T1000 (cell line): ENCODE measurements at regions not wholly inside any gene's neighbourhood (a gene's known extent, or its start where the extent isn't known, plus 50 kb on each side); places are given as distances from the start of the nearest gene placed in this dataset.

ENCODE experiments used
- DNase-seq: peaks from one replicate; lab custom pipeline; 2025; ENCODE audit warnings: mixed read lengths; lab: John Stamatoyannopoulos, UW

GRCh38 chr16:6576606-6577005 is 756.0 kb upstream of the RBFOX1 start:
- DNase-seq: no peak

DNA sequence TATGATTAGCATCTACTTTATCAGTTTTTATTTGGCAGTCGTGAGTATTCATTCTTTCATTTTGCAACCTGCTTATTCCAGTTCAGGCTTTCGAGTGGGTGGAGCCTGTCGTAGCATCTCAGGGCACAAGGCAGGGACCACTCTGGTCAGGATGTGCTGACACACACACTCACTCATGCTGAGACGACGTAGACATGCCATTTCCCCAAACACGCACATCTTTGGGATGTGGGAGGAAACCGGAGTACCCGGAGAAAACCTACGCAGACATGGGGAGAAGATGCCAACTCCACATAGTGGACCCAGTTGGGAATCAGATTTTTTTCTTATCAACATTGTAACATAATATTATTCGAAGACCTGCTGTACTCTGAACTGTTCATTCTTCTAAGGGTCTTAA is 756.5 kb upstream of the RBFOX1 start:
- no peak for DNase-seq

DNA sequence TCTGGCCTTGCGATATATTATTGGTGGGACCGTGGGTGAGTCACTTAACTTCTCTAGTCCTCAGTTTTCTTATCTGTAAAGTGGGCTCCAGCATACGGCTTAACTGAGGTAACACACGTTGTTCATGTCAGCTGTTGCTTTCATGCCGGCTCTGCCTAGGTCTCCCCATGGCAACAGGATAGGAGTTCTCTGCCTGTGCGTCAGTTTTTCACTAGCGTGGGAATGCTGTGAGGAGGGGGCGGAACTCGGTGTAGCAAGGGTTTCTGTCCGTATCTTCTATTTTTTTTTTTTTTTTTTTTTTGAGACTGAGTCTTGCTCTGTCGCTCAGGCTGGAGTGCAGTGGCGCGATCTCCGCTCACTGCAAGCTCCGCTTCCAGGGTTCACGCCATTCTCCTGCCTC is 758.5 kb upstream of the RBFOX1 start:
- no peak for DNase-seq

- no peak for DNase-seq
These were observed 759.1 kb upstream of the RBFOX1 start for GRCh38 chr16:6573577-6573976.

DNA sequence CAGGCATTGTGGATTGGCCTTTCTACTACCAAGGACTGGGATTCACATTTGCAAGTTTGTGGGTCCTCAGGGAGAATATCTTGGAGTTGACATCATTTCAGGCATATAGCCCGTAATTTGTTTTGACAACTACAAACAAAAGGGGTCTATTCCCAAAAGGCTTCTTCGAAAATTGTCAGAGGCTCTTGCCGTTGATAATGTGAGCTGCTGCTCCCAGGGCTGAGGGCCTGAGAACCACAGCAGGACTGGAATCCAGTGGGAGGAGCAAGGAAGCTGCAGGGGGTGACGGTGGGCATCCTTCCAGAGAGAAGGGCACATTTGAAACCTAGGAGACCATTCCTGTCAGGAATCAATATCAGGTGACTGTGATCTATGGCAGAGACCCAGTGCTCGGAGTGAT is 761.6 kb upstream of the RBFOX1 start:
- no peak for DNase-seq

GRCh38 chr16:6570530-6570929 is 762.1 kb upstream of the RBFOX1 start:
- DNase-seq: no peak

- no peak for DNase-seq
These were observed 769.7 kb upstream of the RBFOX1 start for GRCh38 chr16:6562986-6563385.

DNA sequence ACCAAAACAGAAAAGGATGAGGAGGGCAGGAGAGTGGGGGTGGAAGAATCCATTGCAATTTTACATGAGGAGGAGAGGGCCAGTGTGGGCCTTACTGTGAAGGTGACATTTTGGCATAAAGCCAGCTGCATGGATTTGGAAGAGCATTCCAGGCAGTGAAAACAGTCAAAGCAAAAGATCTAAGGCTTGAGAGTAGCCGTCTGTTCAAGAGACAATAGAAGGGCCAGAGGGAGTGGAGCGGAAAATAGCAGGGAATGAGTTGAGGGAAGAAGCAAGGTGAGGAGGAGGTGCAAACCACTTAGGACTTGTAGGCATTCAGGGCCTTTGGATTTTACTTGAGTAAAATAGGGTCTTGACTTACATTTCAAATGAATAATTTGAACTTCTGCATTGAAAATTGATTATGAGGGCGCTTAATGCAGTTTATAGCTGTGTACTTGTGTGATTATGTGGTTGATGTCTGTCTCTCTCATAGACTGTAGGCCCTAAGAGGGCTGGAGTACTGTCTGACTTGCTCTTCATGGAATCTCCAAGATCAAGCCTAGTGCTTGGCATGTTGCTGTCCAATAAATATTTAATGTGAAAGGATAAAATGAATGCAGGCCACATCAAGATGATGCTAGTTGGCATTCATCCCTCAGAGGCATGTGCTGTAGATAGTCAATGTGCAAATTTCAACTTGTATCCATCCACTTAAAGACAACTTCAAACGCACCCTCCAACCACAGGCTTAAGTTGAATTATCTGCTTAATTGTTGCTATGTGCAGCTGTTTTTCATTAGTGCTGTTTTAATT is 772.1 kb upstream of the RBFOX1 start:
- no peak for DNase-seq

DNA sequence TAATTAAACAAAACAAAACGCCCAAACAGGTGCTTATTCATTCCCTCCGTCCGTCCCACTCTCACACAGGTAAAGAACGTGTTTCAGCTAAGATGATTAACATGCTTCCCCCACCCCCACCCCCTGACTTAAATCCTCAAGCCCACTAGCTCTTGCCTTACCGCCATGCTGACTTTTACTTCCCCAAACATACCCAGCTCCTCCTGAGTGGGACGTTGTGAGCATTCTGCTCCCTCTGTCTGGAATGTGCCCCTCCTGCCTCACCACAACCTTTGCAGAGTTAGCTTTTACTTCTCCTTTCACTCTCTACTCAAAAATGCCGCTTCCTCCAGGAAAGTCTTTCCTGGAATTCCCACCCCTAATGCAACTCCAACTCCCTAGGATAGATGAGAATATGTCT is 774.0 kb upstream of the RBFOX1 start:
- DNase-seq: no peak

DNA sequence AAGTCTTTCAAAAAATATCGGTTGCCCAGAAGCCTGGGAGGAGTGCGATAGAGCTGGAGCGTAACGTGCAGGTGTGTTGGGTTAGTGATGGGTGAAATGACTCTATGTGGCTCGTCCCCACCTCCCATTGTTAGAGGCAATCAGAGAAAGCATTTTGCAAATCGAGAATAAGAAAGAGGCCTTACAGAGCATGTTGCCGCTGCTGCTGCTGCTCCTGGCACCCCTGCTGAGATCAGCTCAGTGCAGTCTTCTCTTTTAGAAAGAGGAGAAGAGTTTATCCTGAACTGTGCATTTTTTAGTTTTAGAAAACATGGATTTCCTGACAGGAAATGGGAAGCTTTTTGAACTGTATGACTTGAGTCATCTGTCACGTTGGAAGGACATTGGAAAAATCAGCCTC is 774.5 kb upstream of the RBFOX1 start:
- DNase-seq: no peak

DNA sequence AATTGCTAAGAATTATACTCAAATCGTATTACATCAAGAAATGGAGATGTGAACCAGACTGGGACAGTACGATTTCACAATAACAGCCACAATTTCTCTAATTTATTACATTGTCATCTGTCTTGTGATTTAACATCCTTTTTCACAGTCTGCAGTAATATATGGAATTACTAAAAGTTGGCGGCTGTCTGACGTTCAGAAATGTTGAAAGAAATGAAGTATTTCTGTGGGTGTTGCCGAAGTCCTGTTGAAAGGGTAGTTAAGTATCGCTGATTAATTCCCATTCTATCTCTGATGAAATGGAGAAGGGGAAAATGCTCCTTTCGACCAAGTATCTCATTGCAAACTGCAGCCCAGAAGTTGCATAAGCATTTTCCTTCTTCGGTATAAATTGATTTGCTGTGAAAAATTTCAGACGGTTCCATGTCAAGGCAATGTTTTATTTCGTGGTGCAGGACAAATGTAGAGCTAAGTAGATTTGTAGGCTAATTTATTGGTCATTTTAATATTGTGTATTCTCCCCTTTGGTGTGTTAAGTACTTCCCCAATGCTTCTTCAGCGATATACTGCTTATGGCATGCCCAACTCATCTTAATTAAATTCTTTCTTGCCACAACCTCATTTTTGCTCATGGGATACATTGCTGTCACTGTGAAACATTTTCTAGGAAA is 775.2 kb upstream of the RBFOX1 start:
- no peak for DNase-seq

DNA sequence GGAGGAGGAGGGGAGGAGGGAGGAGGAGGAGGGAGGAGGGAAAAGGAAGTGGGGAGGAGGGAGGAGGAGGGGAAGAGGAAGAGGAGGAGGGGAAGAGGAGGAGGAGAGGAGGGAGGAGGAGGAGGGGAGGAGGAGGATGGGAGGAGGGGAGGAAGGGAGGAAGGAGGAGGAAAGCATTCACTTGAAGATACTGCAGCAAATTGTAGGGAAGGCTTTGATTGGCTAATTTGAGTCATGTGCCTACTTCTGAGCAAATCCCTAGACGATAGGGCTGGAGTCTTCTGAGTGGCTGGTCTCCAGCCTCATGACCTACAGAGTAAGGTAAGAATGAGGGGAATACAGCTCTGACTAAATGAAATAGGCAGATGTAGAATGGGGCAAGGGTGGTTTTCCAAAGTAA is 783.2 kb upstream of the RBFOX1 start:
- no peak for DNase-seq

- no peak for DNase-seq
These were observed 784.1 kb upstream of the RBFOX1 start for GRCh38 chr16:6548507-6548906.

- no peak for DNase-seq
These were observed 785.5 kb upstream of the RBFOX1 start for GRCh38 chr16:6547131-6547530.

DNA sequence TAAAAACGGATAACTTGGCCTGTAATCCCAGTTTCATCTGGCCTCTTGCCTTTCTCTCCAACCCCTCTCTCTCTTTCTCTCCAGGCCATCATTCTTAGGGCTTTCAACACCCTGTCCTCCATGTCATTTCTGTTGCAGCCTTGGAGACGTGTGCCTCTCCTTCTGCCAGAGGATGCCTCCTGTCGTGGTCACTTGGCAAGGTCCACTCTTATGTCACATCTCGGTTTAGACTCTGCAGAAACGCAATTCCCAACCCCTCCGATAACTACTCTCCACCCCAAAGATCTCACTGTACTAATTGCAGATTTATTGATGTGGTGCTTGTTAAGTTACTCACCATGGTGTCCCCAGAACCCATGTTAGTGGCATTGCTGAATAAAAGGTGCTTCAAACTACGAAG is 787.3 kb upstream of the RBFOX1 start:
- no peak for DNase-seq

GRCh38 chr16:6541267-6541666 is 791.4 kb upstream of the RBFOX1 start:
- DNase-seq: no peak

DNA sequence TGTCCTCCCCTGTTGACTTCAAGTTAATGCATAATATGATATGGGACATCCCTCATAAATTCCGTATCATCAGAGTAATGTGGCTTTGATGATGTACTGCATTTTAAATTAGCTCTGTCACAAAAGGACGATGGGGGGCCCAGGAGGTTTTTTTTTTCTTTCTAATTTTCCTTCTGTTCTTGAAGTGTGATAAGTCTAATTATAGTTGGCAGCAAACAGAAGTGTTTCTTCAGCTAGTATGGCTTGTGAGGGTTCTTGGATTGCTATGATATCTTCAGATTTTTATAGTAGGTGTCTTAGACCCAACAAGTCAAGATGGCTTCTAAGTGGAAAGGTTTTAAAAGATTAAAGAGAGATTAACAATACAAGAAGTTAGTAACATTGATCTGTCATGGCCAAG is 796.2 kb upstream of the RBFOX1 start:
- no peak for DNase-seq

DNA sequence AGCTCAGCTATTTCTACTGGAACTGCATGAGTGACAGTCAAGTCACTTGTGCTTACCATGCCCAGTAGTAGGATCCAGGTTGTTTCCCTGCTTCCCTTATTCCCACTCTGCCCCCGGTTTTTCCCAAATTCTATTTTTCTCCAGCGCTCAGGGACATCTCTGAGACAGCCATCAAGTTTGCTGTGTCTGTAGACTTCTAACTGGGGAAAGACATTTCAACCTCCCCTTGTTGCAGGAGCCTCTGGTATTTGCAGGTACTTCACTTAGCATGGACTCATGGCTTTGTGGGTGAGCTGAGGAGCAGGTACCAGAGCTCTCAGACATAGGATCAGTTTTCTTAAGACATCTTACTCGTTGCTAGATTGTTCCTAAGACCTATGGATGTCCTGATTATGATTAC is 801.6 kb upstream of the RBFOX1 start:
- DNase-seq: no peak

DNA sequence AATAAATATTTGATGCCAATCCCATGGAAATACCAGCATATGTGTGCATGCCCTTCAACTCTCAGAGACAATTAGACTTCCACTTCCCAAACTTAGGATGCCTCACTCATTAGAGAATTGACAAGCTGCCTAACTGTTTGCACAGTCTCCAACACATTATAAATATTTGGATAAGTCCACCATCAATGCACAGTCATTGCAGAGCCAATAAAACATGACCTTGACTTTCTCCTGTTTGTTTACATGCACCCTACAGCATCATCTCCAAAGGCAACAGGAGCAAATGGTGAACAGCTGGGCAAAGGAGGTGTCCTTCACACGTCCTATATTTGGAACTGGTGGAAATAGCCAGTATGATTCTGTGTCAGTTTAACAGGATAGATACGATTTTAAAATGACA is 804.4 kb upstream of the RBFOX1 start:
- no peak for DNase-seq

DNA sequence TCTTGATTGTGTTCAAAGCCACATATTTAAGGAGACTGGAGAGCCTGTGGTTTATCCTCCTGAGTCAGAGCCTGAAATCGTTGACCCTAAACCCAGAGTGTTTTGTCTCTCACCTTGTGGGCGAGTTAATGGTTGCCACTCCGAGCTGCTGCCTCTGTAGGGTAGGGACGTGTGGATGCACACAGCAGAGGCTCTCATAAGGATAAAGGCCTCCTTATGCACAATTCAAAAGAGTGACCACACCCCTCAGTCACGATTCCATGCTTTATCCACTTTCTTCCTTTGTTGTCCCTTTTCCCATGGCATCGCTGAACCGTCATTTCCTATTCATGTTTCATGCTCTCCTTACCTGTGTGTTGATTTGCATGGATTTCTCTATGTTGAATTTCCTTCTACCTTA is 805.0 kb upstream of the RBFOX1 start:
- DNase-seq: no peak

GRCh38 chr16:6524501-6524900 is 808.1 kb upstream of the RBFOX1 start:
- no peak for DNase-seq

DNA sequence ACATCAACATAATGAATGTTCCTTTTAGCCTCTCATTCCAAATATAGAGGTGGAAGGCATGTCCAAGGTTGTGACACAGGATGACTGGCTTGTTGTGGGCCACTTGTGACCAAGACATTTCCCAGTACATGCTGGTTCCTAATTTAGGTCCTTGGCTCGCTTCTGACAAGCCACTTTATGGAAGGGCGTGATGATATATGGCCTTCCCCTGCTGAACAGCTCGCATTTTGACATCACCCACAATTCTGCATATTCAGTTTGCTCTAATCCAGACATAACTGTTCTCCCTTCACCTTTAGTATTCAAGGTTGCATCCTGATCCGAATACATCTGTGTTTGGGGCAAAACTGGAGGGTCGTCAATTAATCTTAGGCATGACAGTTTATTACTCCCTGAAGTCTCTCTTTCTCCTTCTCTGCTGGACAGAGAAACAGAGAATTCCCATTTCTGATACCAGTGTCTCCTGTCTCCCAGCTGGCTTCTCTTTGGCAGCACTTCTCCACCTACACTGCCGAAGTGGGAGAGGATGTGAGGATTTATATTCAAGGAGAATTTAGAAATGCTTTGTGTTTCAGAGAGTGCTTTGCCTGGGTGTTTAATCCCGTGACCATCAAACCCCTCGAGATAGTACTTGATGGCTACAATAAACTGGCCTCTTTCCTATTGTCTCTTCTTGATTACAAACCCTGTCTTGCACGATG is 815.5 kb upstream of the RBFOX1 start:
- no peak for DNase-seq

DNA sequence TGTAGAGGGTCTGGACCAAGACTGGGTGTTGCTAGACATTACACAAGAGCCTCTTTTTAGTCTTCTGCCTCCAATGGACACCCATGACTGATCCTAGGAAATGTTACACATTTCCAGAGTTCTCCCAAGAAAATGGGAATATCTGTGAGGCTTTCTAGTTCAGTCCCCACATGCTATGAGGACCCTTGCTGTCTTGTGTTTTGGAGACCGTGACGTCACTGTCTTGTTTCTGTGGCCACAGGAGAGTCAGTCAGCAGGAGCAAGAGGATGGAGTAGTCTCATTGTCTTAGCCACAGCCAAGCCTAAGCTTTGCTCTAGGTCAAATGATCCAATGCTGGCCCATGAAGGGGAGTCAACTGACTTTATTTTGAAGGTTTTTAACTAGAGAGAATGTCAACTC is 820.1 kb upstream of the RBFOX1 start:
- DNase-seq: no peak
